ENCODE measurements at regions not wholly inside any gene's neighbourhood (a gene's known extent, or its start where the extent isn't known, plus 50 kb on each side); places are given as distances from the start of the nearest gene placed in this dataset.

GRCh38 chr3:90039994-90040393, 932.6 kb downstream of the EPHA3 start:
- TF ChIP-seq RARB (CRISPR knock-in tag; IDR thresholded peaks at IDR 0.05) = no peak
- TF ChIP-seq POU6F1 (CRISPR knock-in tag; IDR thresholded peaks at IDR 0.05; ENCODE audit: borderline replicate concordance, low read depth) = no peak
- no peak for TF ChIP-seq ZNF70 (CRISPR knock-in tag; IDR thresholded peaks at IDR 0.05)

Data from SK-N-SH treated with all-trans-retinoic acid at 6 μM for 48 hours (cell line).